H54 (cell line): ENCODE measurements at regions not wholly inside any gene's neighbourhood (a gene's known extent, or its start where the extent isn't known, plus 50 kb on each side); places are given as distances from the start of the nearest gene placed in this dataset.

Source experiments
- DNase-seq: peaks from one replicate; pipeline ENCODE4 v3.0.0; 2011; ENCODE audit warnings: low spot score, mixed read lengths; ENCODE audit not compliant: insufficient read length
- FAIRE-seq: peaks from 3 replicates; lab custom pipeline; 2011; peaks lifted over from hg19 to GRCh38; lab: Jason Lieb, UNC
- POLR2A ChIP-seq: IDR thresholded peaks from 2 replicates; pipeline ENCODE4 v1.6.1; 2011; ENCODE audit warnings: low read depth, mild to moderate bottlenecking, low read length

GRCh38 chr13:106660746-106661625 is 93.0 kb upstream of the ARGLU1 start:
- DNase-seq (no peak), FAIRE-seq (peak; percentile 30)
- TF ChIP-seq POLR2A = no peak

DNA sequence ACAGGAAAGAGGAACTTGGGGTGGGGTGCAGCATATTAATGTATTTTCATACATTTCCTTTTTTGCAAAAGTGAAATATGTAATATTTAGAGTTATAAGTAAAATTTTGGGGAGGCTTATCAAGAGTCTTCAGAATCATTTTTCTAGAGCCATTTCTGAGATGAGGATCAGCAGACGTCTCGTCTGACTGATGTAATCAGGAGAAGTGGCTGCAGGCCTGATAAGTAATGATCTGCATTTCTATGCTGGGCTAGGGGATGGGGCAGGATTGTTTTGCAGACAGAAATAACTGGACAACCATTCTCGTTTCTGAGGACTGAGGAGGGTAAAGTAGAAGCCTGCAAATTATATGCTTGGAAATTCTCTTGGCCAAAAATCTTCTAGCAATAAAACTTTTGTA is 89.2 kb upstream of the ARGLU1 start:
- no peak for TF ChIP-seq POLR2A
- FAIRE-seq (no peak), DNase-seq (no peak)

DNA sequence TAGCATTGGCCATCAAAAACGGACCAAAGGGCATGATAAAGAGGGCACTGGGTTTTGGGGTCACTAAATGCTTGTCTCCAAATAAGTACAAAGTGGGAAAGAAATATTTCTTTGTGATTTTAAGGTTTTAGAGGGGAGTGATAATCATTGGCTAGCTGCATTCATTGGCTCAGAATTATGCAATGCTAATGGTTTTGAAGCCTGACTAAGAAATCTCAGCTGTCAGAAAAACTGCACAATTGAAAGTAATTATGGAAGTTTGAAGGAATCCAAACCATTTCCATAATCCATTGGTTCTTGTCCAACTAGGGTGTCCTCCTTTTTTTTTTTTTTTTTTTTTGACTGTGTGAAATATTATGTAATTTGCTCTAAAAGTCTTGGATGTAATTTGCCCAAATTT is 88.2 kb upstream of the ARGLU1 start:
- FAIRE-seq (no peak), DNase-seq (no peak)
- no peak for TF ChIP-seq POLR2A

- FAIRE-seq (no peak), DNase-seq (no peak)
- no peak for TF ChIP-seq POLR2A
These were observed 83.5 kb upstream of the ARGLU1 start for GRCh38 chr13:106651442-106651841.

DNA sequence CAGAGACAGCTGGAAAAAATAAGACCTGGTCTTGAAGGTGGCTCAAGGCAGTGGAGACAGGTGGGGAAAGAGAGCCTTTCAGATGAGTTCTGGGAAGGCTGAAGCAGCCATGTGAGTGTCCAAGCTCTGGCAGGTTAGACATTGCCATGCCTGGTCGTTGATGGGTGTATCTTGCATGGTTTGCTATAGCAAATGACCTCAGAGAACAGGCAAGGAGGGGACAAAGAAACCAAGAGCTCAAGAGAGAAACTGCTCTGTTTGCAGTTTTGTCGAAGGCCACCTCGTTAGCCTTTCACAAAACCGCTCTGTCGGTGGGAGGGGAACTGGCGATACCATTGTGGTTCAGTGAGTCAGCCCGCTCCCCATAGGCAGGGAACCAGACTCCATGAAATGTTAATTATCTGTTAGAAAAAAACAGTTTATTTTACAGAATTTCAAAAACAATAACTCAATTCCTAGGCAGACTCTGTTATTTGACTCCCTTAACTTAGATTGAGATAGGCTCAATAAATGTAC is 82.8 kb upstream of the ARGLU1 start:
- no peak for TF ChIP-seq POLR2A
- no peak for FAIRE-seq

DNA sequence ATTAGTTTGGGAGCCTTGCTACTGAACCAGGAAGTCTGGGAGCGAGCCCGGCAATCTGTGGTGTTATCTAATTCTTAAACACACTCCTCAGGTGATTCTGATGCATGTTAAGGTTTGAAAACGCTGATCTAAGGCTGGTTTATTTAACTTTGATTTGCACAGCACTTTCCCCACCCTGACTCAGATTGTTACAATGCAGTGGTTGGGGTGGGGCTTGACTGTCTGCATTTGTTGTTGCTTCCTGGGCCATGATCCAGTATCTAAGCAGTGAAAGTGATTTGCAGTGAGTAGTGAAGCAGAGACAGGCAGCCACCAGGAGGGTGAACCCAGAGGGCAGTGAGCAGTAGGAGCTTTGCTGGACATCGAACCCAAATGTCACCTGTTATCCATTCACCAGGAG is 81.6 kb upstream of the ARGLU1 start:
- FAIRE-seq (peak; percentile 68), DNase-seq (peak; percentile 22)
- TF ChIP-seq POLR2A = no peak

More for the DNA sequence above, 82.8 kb upstream of the ARGLU1 start:
- DNase-seq = no peak

- TF ChIP-seq POLR2A = no peak
- FAIRE-seq (peak; percentile 20), DNase-seq (no peak)
These were observed 72.6 kb upstream of the ARGLU1 start for GRCh38 chr13:106640515-106640914.

- TF ChIP-seq POLR2A = no peak
- FAIRE-seq (no peak), DNase-seq (no peak)
These were observed 69.6 kb upstream of the ARGLU1 start for GRCh38 chr13:106637519-106637918.

DNA sequence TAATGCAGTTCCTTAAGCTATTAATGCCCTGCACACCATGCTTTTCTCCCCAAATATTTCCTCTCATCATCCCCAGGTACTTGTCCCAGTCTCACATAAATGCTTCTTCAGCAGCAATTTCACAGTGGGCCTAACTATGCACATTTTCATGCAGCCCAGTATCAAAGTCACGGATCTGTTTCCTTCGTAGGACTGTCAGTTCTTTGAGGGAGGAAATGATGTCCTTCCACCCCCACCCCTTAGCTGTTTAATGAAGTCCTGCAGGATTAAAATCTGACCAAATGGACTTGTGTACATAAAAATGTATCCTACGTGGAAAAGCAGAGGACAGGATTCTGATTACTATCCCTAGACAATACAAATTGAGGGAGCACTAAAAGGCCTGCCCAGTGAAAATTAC is 68.6 kb upstream of the ARGLU1 start:
- no peak for DNase-seq
- FAIRE-seq = no peak
- TF ChIP-seq POLR2A = no peak

DNA sequence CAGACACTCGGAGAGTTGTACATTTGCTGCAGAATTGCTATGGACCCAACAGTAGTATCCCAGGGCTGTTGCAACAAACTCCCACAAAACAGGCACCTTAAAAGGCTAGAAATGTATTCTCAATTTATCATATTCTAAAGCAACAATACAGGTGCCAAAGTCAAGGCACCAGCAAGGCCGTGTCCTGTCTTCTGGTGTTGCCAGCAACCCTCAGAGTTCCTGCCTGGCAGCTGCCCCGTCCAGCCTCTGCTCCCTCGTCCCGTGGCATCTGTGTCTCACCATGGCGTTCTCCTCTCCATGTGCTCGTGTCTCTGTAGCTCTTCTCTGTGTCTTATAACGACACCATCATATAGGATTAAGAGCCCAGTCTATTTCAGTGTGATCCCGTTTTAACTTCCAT is 67.7 kb upstream of the ARGLU1 start:
- TF ChIP-seq POLR2A = no peak
- DNase-seq (no peak), FAIRE-seq (no peak)

DNA sequence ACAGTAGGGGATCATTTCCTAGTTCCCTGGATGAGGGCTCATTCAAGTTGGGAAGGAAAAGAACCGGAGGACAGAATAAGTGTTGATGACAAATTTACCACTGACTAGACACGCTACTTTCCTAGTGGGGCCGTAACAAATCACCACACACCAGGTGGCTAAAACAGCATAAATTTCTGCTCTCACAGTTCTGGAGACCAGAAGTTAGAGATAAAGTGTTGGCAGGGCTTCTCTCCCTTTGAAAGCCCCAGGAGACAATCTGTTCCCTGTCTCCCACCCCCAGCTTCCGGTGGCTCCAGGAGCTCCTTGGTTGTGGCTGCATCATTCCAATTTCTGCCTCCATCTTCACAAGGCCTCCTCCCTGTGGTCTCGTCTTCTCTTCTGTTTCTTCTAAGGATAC is 65.4 kb upstream of the ARGLU1 start:
- FAIRE-seq = peak; percentile 6
- no peak for DNase-seq
- TF ChIP-seq POLR2A = no peak

DNA sequence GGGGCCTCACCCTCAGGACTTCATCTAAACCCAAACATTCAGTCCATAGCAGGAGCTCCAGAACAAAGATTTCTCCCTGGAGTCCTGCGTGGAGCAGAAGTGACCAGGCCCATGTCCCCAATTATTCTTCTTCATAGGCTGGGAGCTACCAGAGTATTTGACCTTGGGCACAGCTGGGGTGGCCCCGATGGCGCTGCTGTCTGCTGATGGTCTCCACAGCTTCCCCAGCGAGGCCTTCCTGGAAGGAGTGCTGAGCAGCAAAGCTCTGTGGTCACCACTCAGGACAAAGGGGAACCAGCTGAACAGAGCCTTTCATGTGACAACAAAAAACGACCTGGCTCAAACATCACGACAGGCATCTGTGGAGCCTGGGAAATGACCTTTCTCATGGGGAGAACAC is 62.7 kb upstream of the ARGLU1 start:
- FAIRE-seq = no peak
- DNase-seq = no peak
- no peak for TF ChIP-seq POLR2A

GRCh38 chr13:106630162-106630561 is 62.2 kb upstream of the ARGLU1 start:
- no peak for DNase-seq

GRCh38 chr13:106628936-106629659 is 61.2 kb upstream of the ARGLU1 start:
- DNase-seq (no peak), FAIRE-seq (no peak)
- no peak for TF ChIP-seq POLR2A

More at GRCh38 chr13:106630162-106630561, 62.2 kb upstream of the ARGLU1 start:
- FAIRE-seq = no peak
- no peak for TF ChIP-seq POLR2A
